ENCODE measurements at regions not wholly inside any gene's neighbourhood (a gene's known extent, or its start where the extent isn't known, plus 50 kb on each side); places are given as distances from the start of the nearest gene placed in this dataset.

- Histone ChIP-seq H3K27ac (ENCODE audit: low read depth in 1 of 2, low read length in 2 of 2) (no peak overlapping the region), H3K27me3 (ENCODE audit: control insufficient read depth in 1 of 2, insufficient read depth in 2 of 2, low read length in 1 of 2) (no peaks in the 10 kb centered on the region), H3K36me3 (ENCODE audit: control insufficient read depth in 1 of 2, insufficient read depth in 2 of 2, low read length in 1 of 2) (no peaks in the 10 kb centered on the region), H3K9me3 (ENCODE audit: control insufficient read depth, low read length) (no peaks in the 10 kb centered on the region), H3K4me1 (ENCODE audit: control insufficient read depth in 1 of 2, insufficient read depth in 2 of 2, low read length in 2 of 2) (no peaks in the 10 kb centered on the region), H3K4me3 (ENCODE audit: low read length in 2 of 2) (no peak overlapping the region)
- intact Hi-C loops (cut with DNase I), result no loop called here
- DNase-seq, result peak in 1 of 2 donors; percentile 42
- 86 to 90% methylated on average over 5 of the region's 5 CpGs for WGBS, 2 donors
- no peak for ATAC-seq (ENCODE audit: low FRiP score)
Measured at GRCh38 chr6:170124836-170125235, 166.0 kb downstream of the DLL1 start.

DNA sequence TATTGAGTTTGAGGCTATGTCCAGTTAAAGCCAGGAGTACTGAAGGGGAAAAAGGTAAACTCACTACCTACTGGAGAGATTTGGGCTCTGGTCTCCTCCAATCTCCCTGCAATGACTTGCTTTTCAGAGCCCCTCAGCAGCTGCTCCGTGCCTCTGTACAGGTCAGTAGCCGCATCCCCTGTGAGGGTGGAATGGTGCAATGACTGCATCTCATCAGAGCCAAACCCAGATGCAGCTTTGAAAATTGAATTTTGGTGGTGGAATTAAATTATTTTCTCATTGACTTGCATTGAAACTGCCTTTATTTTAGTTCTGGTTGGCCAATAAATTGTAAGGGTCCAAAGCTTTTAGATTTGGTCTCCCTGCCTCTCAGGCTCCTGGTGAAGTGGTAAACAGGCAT is 166.7 kb downstream of the DLL1 start:
- intact Hi-C loops (cut with DNase I), result no loop called here
- DNase-seq, result peak; percentile 13 to 32
- Histone ChIP-seq H3K4me3 (ENCODE audit: low read length in 2 of 2) (no peak overlapping the region), H3K27me3 (ENCODE audit: control insufficient read depth in 1 of 2, insufficient read depth in 2 of 2, low read length in 1 of 2) (no peaks in the 10 kb centered on the region), H3K27ac (ENCODE audit: low read depth in 1 of 2, low read length in 2 of 2) (no peak overlapping the region), H3K4me1 (ENCODE audit: control insufficient read depth in 1 of 2, insufficient read depth in 2 of 2, low read length in 2 of 2) (no peaks in the 10 kb centered on the region), H3K9me3 (ENCODE audit: control insufficient read depth, low read length) (no peaks in the 10 kb centered on the region), H3K36me3 (ENCODE audit: control insufficient read depth in 1 of 2, insufficient read depth in 2 of 2, low read length in 1 of 2) (no peaks in the 10 kb centered on the region)
- ATAC-seq (ENCODE audit: low FRiP score), result no peak
- WGBS, 2 donors, result 96 to 97% methylated on average over 2 of the region's 2 CpGs

DNA sequence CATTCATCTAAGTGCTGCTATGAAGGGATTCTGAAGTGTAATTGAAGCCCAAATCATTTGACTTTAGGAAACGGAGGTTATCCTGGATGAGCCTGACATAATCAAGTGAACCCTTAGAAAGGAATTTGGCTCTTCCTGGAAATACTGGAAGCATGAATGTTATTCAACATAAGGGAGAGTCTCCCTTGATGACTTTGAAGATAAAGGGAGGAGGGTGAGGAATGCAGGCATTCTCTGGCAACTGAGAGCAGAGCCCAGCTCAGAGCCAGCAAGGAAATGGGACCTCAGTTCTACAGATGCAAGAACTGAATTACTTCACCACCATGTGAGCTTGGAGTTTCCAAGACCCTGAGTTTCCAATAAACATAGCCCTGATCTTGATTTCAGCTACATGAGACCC is 168.2 kb downstream of the DLL1 start:
- H3K27ac ChIP-seq (ENCODE audit: low read depth in 1 of 2, low read length in 2 of 2), result no peak overlapping the region
- no peak overlapping the region for H3K4me3 ChIP-seq (ENCODE audit: low read length in 2 of 2)
- WGBS, 2 donors, result 82 to 83% methylated on average over 1 of the region's 1 CpG
- intact Hi-C loops (cut with DNase I), result no loop called here
- no peaks in the 10 kb centered on the region for H3K4me1 ChIP-seq (ENCODE audit: control insufficient read depth in 1 of 2, insufficient read depth in 2 of 2, low read length in 2 of 2)
- no peaks in the 10 kb centered on the region for H3K9me3 ChIP-seq (ENCODE audit: control insufficient read depth, low read length)
- DNase-seq (no peak), ATAC-seq (ENCODE audit: low FRiP score) (no peak)
- H3K36me3 ChIP-seq (ENCODE audit: control insufficient read depth in 1 of 2, insufficient read depth in 2 of 2, low read length in 1 of 2), result no peaks in the 10 kb centered on the region
- H3K27me3 ChIP-seq (ENCODE audit: control insufficient read depth in 1 of 2, insufficient read depth in 2 of 2, low read length in 1 of 2), result no peaks in the 10 kb centered on the region

DNA sequence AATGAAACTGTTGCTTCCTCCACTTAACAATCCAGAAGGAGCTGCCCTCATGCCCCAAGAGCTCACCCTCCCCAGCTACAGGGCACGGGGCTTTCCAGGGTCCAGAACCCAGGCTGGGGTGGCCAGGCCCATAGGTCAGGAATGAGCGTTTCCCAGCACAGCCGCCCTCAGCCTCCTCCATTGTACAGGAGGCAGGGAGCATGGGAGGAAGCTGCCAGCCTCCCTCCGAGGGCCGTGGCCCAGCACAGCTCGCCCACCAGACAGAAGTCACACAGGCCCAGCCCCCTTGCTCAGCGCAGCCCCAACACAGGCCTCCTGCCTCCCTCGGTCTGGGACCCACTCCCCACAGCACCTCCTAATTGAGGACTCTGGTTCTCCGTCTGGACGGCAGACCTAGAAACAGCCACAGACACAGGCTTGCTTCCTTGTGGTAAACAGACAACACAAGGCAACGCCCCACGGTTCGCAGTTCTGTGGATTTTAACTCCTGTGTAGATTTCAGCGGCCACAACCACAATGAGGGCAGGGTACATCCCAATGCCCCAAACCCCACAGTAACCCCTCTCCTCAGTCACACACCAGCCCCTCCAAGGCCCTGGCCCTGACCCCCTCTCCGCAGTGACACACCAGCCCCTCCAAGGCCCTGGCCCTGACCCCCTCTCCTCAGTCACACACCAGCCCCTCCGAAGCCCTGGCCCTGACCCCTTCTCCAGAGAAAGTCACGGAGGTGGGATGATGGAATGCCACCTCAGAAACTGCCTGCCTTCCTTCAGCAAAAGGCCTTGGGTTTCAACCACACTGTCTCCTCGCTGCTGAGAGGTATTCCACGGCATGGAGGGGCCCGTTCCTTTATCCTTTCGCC is 173.5 kb downstream of the DLL1 start:
- DNase-seq, result peak; percentile 28 to 55
- no peaks in the 10 kb centered on the region for H3K27me3 ChIP-seq (ENCODE audit: control insufficient read depth in 1 of 2, insufficient read depth in 2 of 2, low read length in 1 of 2)
- intact Hi-C loops (cut with DNase I), result no loop called here
- no peaks in the 10 kb centered on the region for H3K4me1 ChIP-seq (ENCODE audit: control insufficient read depth in 1 of 2, insufficient read depth in 2 of 2, low read length in 2 of 2)
- WGBS, 2 donors, result 84 to 92% methylated on average over 21 of the region's 21 CpGs
- H3K4me3 ChIP-seq (ENCODE audit: low read length in 2 of 2), result no peak overlapping the region
- no peak overlapping the region for H3K27ac ChIP-seq (ENCODE audit: low read depth in 1 of 2, low read length in 2 of 2)
- no peak for ATAC-seq (ENCODE audit: low FRiP score)
- no peaks in the 10 kb centered on the region for H3K36me3 ChIP-seq (ENCODE audit: control insufficient read depth in 1 of 2, insufficient read depth in 2 of 2, low read length in 1 of 2)
- H3K9me3 ChIP-seq (ENCODE audit: control insufficient read depth, low read length), result no peaks in the 10 kb centered on the region

DNA sequence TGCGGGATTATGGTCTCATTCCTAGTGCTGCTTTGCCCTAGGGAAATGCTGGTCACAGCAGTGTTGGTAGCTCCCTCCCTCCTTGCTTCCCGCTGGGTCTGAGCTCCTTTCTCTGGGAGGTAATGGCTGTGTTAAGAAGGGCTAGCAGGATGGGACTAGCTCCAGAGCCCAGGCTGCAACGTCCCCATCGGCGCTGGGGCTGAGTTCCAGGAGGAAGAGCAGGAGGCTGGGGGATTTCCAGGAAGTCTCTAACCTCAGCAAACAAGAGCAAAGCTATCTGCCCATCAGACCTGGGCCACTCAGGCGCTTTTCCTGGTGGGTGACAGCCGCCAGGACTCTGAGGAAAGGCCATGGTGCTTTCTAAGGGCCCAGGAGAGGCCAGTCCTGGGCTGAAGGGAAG is 174.2 kb downstream of the DLL1 start:
- Histone ChIP-seq H3K36me3 (ENCODE audit: control insufficient read depth in 1 of 2, insufficient read depth in 2 of 2, low read length in 1 of 2) (no peaks in the 10 kb centered on the region), H3K4me1 (ENCODE audit: control insufficient read depth in 1 of 2, insufficient read depth in 2 of 2, low read length in 2 of 2) (no peaks in the 10 kb centered on the region), H3K27me3 (ENCODE audit: control insufficient read depth in 1 of 2, insufficient read depth in 2 of 2, low read length in 1 of 2) (no peaks in the 10 kb centered on the region), H3K27ac (ENCODE audit: low read depth in 1 of 2, low read length in 2 of 2) (no peak overlapping the region), H3K4me3 (ENCODE audit: low read length in 2 of 2) (no peak overlapping the region), H3K9me3 (ENCODE audit: control insufficient read depth, low read length) (no peaks in the 10 kb centered on the region)
- DNase-seq, result peak in 1 of 2 donors; percentile 62
- WGBS, 2 donors, result 58 to 76% methylated on average over 7 of the region's 7 CpGs
- ATAC-seq (ENCODE audit: low FRiP score), result no peak
- intact Hi-C loops (cut with DNase I), result no loop called here

DNA sequence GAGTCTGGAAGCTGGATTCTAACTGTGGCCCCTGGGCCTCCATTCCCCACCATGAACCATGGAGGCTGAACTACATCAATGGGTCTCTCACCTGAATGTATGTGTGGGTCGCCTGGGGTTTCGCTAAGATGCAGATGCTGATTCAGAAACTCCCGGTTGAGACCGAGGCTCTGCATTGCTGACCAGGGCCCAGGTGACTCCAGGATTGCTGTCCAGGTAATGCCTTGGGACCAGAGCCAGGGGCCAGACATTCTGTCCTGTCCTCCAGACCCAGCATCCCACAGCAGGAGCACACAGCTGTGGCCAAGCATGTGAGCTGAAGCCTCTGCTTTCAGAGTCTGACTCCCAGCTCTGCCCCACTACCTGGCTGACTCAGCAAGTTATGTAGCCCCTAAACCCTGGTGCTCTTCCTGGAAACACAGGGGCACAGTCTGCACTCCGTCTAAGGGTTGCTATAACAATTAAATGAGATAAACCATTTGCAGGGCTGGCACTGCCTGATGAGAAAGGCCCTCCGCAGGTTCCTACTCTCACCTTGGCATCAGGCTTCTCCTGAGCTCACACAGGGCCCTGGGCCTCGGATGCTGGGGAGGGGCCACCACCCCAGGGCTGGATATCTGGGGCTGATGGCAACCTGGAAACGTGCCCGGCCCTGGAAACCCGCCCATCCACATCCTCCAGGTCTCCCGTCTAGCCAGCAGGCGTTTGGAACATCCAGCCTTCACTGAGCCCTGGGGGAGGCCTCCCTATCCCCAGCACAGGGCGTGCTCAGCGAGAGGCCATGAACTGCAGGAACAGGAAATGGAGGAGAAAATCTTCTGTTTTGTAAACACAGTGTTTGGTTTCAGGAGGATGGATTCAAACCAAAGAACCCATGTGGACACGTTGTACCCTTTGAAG is 175.7 kb downstream of the DLL1 start:
- intact Hi-C loops (cut with DNase I), result no loop called here
- H3K27ac ChIP-seq (ENCODE audit: low read depth in 1 of 2, low read length in 2 of 2), result no peak overlapping the region
- no peaks in the 10 kb centered on the region for H3K27me3 ChIP-seq (ENCODE audit: control insufficient read depth in 1 of 2, insufficient read depth in 2 of 2, low read length in 1 of 2)
- H3K9me3 ChIP-seq (ENCODE audit: control insufficient read depth, low read length), result no peaks in the 10 kb centered on the region
- H3K36me3 ChIP-seq (ENCODE audit: control insufficient read depth in 1 of 2, insufficient read depth in 2 of 2, low read length in 1 of 2), result no peaks in the 10 kb centered on the region
- H3K4me3 ChIP-seq (ENCODE audit: low read length in 2 of 2), result no peak overlapping the region
- WGBS, 2 donors, result 71 to 80% methylated on average over 15 of the region's 15 CpGs
- no peaks in the 10 kb centered on the region for H3K4me1 ChIP-seq (ENCODE audit: control insufficient read depth in 1 of 2, insufficient read depth in 2 of 2, low read length in 2 of 2)
- ATAC-seq (ENCODE audit: low FRiP score) (no peak), DNase-seq (peak; percentile 32 to 46)

- peak in 1 of 2 donors; percentile 34 for DNase-seq
- no peaks in the 10 kb centered on the region for H3K36me3 ChIP-seq (ENCODE audit: control insufficient read depth in 1 of 2, insufficient read depth in 2 of 2, low read length in 1 of 2)
- intact Hi-C loops (cut with DNase I), result no loop called here
- no peaks in the 10 kb centered on the region for H3K27me3 ChIP-seq (ENCODE audit: control insufficient read depth in 1 of 2, insufficient read depth in 2 of 2, low read length in 1 of 2)
- no peak for ATAC-seq (ENCODE audit: low FRiP score)
- no peaks in the 10 kb centered on the region for H3K4me1 ChIP-seq (ENCODE audit: control insufficient read depth in 1 of 2, insufficient read depth in 2 of 2, low read length in 2 of 2)
- H3K4me3 ChIP-seq (ENCODE audit: low read length in 2 of 2), result no peak overlapping the region
- H3K27ac ChIP-seq (ENCODE audit: low read depth in 1 of 2, low read length in 2 of 2), result no peak overlapping the region
- no peaks in the 10 kb centered on the region for H3K9me3 ChIP-seq (ENCODE audit: control insufficient read depth, low read length)
- WGBS, 2 donors, result 89 to 90% methylated on average over 9 of the region's 9 CpGs
Measured at GRCh38 chr6:170114187-170114945, 176.5 kb downstream of the DLL1 start.

- no peaks in the 10 kb centered on the region for H3K36me3 ChIP-seq (ENCODE audit: control insufficient read depth in 1 of 2, insufficient read depth in 2 of 2, low read length in 1 of 2)
- H3K9me3 ChIP-seq (ENCODE audit: control insufficient read depth, low read length), result no peaks in the 10 kb centered on the region
- WGBS, 2 donors, result 94% methylated on average over 3 of the region's 3 CpGs
- H3K4me3 ChIP-seq (ENCODE audit: low read length in 2 of 2), result no peak overlapping the region
- H3K27ac ChIP-seq (ENCODE audit: low read depth in 1 of 2, low read length in 2 of 2), result no peak overlapping the region
- no peaks in the 10 kb centered on the region for H3K4me1 ChIP-seq (ENCODE audit: control insufficient read depth in 1 of 2, insufficient read depth in 2 of 2, low read length in 2 of 2)
- no peaks in the 10 kb centered on the region for H3K27me3 ChIP-seq (ENCODE audit: control insufficient read depth in 1 of 2, insufficient read depth in 2 of 2, low read length in 1 of 2)
- DNase-seq (peak in 1 of 2 donors; percentile 16), ATAC-seq (ENCODE audit: low FRiP score) (no peak)
- intact Hi-C loops (cut with DNase I), result no loop called here
Measured at GRCh38 chr6:170113141-170113540, 177.7 kb downstream of the DLL1 start.
